Aorta (tissue), 5 donors: ENCODE measurements at regions not wholly inside any gene's neighbourhood (a gene's known extent, or its start where the extent isn't known, plus 50 kb on each side); places are given as distances from the start of the nearest gene placed in this dataset.

Experiments
- ATAC-seq: fragments of 200-7000 bp; cut with Tn5 transposase; one replicate; pipeline ENCODE4 v1.9.1; 2022; ENCODE audit warnings: moderate library complexity; ENCODE audit not compliant: low FRiP score
- DNase-seq, 2 donors: peaks; one replicate each; pipeline ENCODE4 v3.0.0-alpha.2; 2020
- H3K27ac ChIP-seq, 2 donors: one replicate each; pipeline ENCODE4 v1.5.1; 2013; ENCODE audit warnings: low read length in 2 of 2, mild to moderate bottlenecking in 2 of 2, moderate library complexity in 2 of 2, control low read depth in 1 of 2, inconsistent platforms in 1 of 2, low read depth in 1 of 2
- H3K27me3 ChIP-seq, 2 donors: one replicate each; pipeline ENCODE4 v1.6.1; 2013; ENCODE audit warnings: control low read depth in 1 of 2, low read length in 1 of 2, mild to moderate bottlenecking in 1 of 2, moderate library complexity in 1 of 2; ENCODE audit not compliant: insufficient read depth in 2 of 2, control insufficient read depth in 1 of 2
- H3K36me3 ChIP-seq, 2 donors: one replicate each; pipeline ENCODE4 v1.6.1; 2013; ENCODE audit warnings: control low read depth in 1 of 2, low read length in 1 of 2, mild to moderate bottlenecking in 1 of 2; ENCODE audit not compliant: insufficient read depth in 2 of 2, control insufficient read depth in 1 of 2
- H3K4me1 ChIP-seq, 2 donors: one replicate each; pipeline ENCODE4 v1.6.1; 2013; ENCODE audit warnings: low read length in 2 of 2, control low read depth in 1 of 2, mild to moderate bottlenecking in 1 of 2, moderate library complexity in 1 of 2; ENCODE audit not compliant: insufficient read depth in 2 of 2, control insufficient read depth in 1 of 2
- H3K4me3 ChIP-seq, 2 donors: one replicate each; pipeline ENCODE4 v1.5.1; 2013; ENCODE audit warnings: low read length in 2 of 2, control low read depth in 1 of 2, mild to moderate bottlenecking in 1 of 2
- H3K9me3 ChIP-seq: one replicate; pipeline ENCODE4 v1.6.1; 2013; ENCODE audit warnings: mild to moderate bottlenecking, low read length; ENCODE audit not compliant: control insufficient read depth
- WGBS, 2 donors: extraction: QIAGEN DNeasy Blood & Tissue Kit; methylation state at CpG; one replicate each; pipeline ENCODE4 v1.1.7; 2013; 5-methylcytosine and 5-hydroxymethylcytosine counted together
- intact Hi-C, 2 donors: fragments of 100-400 bp; cut with DNase I; formaldehyde crosslinking; loops; one replicate each; pipeline versions ENCODE4 v1.14.2 to v1.15.0; 2022
- donor health status: healthy with polysubstance abuse.
- donor health status: Bipolar disorder and iron deficiency.
- donor health status: DM: no; HTN: no; CAD: no.
- donor health status: DM: no; HTN: no; CAD: no.
- donor health status: DM: yes; HTN: yes; CAD: no.

GRCh38 chr22:48889887-48890692 lies 937.6 kb downstream of the BRD1 start:
- ATAC-seq (no peak), DNase-seq (peak in 1 of 2 donors; percentile 71)
- 87 to 88% methylated on average over 22 of the region's 22 CpGs for WGBS, 2 donors
- Histone ChIP-seq H3K27ac (no peak overlapping the region), H3K27me3 (no peaks in the 10 kb centered on the region), H3K9me3 (peaks cover 1% of the 10 kb centered on the region), H3K36me3 (no peaks in the 10 kb centered on the region), H3K4me3 (no peak overlapping the region), H3K4me1 (no peaks in the 10 kb centered on the region)
- intact Hi-C loops, result no loop called here

GRCh38 chr22:48889209-48889830 lies 938.4 kb downstream of the BRD1 start:
- Histone ChIP-seq H3K27me3 (no peaks in the 10 kb centered on the region), H3K4me1 (no peaks in the 10 kb centered on the region), H3K4me3 (no peak overlapping the region), H3K36me3 (no peaks in the 10 kb centered on the region), H3K27ac (no peak overlapping the region), H3K9me3 (peaks cover 1% of the 10 kb centered on the region)
- DNase-seq, result peak in 1 of 2 donors; percentile 45
- intact Hi-C loops, result no loop called here
- ATAC-seq, result no peak
- 93 to 95% methylated on average over 14 of the region's 14 CpGs for WGBS, 2 donors

GRCh38 chr22:48888466-48889208 lies 939.0 kb downstream of the BRD1 start:
- 92 to 94% methylated on average over 14 of the region's 14 CpGs for WGBS, 2 donors
- H3K27me3 ChIP-seq, result no peaks in the 10 kb centered on the region
- H3K9me3 ChIP-seq, result peaks cover 1% of the 10 kb centered on the region
- ATAC-seq (no peak), DNase-seq (peak in 1 of 2 donors; percentile 56)
- H3K4me1 ChIP-seq, result no peaks in the 10 kb centered on the region
- no peak overlapping the region for H3K4me3 ChIP-seq
- H3K27ac ChIP-seq, result no peak overlapping the region
- intact Hi-C loops, result no loop called here
- no peaks in the 10 kb centered on the region for H3K36me3 ChIP-seq

- DNase-seq (no peak), ATAC-seq (no peak)
- intact Hi-C loops, result no loop called here
- no peaks in the 10 kb centered on the region for H3K36me3 ChIP-seq
- no peak overlapping the region for H3K27ac ChIP-seq
- H3K4me1 ChIP-seq, result no peaks in the 10 kb centered on the region
- 96 to 98% methylated on average over 3 of the region's 3 CpGs for WGBS, 2 donors
- H3K9me3 ChIP-seq, result peaks cover 1% of the 10 kb centered on the region
- H3K27me3 ChIP-seq, result no peaks in the 10 kb centered on the region
- no peak overlapping the region for H3K4me3 ChIP-seq
Observed at GRCh38 chr22:48887394-48888332, 940.0 kb downstream of the BRD1 start.

GRCh38 chr22:48886604-48887393 lies 940.9 kb downstream of the BRD1 start:
- intact Hi-C loops, result no loop called here
- Histone ChIP-seq H3K27ac (no peak overlapping the region), H3K27me3 (no peaks in the 10 kb centered on the region), H3K9me3 (peaks cover 1% of the 10 kb centered on the region), H3K4me1 (no peaks in the 10 kb centered on the region), H3K4me3 (no peak overlapping the region), H3K36me3 (no peaks in the 10 kb centered on the region)
- ATAC-seq, result no peak
- peak in 1 of 2 donors; percentile 51 for DNase-seq
- 89% methylated on average over 22 of the region's 22 CpGs for WGBS, 2 donors

GRCh38 chr22:48885919-48886305 lies 941.8 kb downstream of the BRD1 start:
- Histone ChIP-seq H3K27ac (no peak overlapping the region), H3K4me3 (no peak overlapping the region), H3K9me3 (no peaks in the 10 kb centered on the region), H3K27me3 (no peaks in the 10 kb centered on the region), H3K4me1 (no peaks in the 10 kb centered on the region), H3K36me3 (no peaks in the 10 kb centered on the region)
- ATAC-seq, result no peak
- DNase-seq, result peak in 1 of 2 donors; percentile 59
- WGBS, 2 donors, result 84 to 94% methylated on average over 9 of the region's 9 CpGs
- intact Hi-C loops, result no loop called here

GRCh38 chr22:48885271-48885918 lies 942.3 kb downstream of the BRD1 start:
- ATAC-seq (no peak), DNase-seq (peak in 1 of 2 donors; percentile 61)
- no peaks in the 10 kb centered on the region for H3K36me3 ChIP-seq
- H3K4me3 ChIP-seq, result no peak overlapping the region
- H3K27ac ChIP-seq, result no peak overlapping the region
- WGBS, 2 donors, result 90 to 91% methylated on average over 18 of the region's 18 CpGs
- no peaks in the 10 kb centered on the region for H3K9me3 ChIP-seq
- H3K4me1 ChIP-seq, result no peaks in the 10 kb centered on the region
- intact Hi-C loops, result no loop called here
- no peaks in the 10 kb centered on the region for H3K27me3 ChIP-seq
